ENCODE measurements at regions not wholly inside any gene's neighbourhood (a gene's known extent, or its start where the extent isn't known, plus 50 kb on each side); places are given as distances from the start of the nearest gene placed in this dataset.

DNA sequence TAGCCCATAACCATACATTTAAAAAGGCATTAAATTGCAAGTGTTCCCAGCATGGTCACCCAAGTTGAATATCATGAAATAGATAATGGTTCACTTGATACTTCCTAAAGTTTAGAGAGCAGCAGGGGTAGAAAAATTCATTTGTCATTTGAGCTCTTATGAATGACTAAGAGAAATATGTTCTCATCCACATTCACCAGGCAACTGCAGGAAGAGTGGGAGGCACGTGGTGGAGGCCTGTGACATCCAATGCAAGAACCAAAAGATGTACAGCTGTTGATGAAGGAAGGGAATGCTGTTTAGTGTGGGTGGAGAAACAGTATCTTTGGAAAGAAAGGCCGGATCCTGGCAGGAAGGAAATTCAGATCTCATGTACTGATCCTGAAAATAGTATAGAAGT lies 473.1 kb downstream of the ADGRL2 start:
- no peak for ATAC-seq
- intact Hi-C loops (cut with DNase I, micrococcal nuclease) = no loop called here
- DNase-seq = no peak

DNA sequence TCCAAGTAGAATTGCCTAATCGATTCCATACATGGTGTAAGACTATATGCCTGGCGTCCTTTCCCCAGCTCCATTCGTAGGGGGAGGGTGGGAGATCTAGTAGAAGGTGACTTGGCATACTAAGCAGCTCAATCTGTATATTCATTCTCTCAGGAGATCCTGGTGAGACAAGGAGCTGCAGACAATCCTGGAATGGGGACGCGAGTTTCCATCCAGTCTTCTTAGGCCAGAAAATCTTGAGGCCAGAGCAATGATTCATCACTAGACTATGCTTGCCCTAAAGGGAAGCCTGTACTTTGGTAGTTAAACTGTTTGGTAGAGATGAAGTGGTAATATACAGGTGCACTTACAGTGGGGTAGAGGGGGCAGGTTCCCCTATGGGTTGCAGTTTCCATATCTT lies 468.7 kb downstream of the ADGRL2 start:
- ATAC-seq = no peak
- DNase-seq = no peak
- intact Hi-C loops (cut with DNase I, micrococcal nuclease) = no loop called here

DNA sequence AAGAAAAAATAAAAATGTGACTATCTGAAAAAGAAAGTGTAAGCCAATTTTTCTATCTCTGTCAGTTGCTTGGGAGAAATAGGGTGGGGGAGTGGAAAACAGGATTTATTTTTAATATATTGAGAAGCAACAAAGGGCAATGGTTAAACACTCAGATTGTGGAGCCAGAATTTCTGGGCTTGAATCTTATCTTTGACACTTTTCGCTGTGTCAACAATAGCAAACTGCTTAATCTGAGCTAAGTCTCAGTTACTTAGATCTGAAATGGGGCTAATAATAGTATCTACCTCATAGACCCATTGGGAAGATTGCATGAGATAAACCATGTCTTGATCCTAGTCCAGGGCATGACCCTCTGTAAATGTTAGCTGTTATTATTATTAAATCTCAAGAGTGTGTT lies 468.1 kb downstream of the ADGRL2 start:
- intact Hi-C loops (cut with DNase I, micrococcal nuclease) = no loop called here
- no peak for DNase-seq
- no peak for ATAC-seq

DNA sequence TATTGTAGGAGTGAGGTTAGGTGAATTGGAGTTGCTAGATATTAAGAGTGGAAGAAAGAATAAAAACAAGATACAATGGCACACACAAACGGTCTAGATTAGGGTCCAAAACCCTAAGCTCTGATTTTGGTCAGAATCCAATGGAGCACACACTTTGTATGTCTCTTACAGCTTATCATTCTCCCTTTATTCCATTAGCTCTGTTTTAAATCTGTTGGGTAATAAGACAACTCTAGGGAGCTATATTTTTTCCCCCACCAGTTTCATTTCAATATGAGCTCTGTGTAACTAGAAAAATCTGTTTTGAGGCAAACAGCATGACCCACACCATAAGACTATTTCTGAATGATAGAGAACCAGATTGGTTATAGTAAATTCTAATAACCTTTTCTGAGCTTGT lies 465.6 kb downstream of the ADGRL2 start:
- ATAC-seq (no peak), DNase-seq (no peak)
- intact Hi-C loops (cut with DNase I, micrococcal nuclease) = no loop called here

DNA sequence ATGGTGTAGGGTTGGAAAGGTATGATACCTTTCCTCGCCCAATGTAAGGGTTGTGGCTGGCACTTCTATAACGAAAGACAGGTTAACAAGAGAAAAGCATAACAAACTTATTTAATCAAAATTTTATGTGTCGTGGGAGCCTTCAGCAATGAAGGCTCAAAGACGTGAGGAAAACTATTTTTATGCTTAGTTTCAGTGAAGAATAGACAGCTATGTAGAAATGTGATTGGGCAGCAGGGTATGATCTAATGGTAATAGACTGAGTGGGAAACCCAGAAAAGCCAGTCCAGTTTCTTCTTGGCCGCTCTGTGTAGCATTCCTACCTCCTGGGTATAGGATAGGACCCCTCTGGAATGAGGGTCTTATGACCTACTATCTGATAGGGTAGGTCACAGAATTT lies 464.7 kb downstream of the ADGRL2 start:
- intact Hi-C loops (cut with DNase I, micrococcal nuclease) = no loop called here

DNA sequence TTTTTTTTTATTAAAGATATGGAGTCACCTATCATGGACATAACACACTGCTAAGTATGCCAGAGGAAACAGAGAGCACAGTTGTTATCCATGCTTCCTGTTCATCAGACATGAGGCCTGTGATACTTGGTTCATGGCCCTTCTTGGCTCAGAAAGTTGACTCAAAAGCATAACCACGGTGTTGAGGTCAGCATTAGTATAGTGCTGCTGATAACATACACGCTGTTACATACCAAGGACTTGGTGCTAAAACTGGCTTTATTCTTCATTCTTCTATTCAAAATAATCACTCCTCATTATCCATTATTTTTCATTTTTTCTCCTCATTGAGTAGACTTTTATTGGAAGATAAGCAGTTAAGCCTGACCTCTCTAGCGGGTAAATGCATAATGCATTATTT lies 464.1 kb downstream of the ADGRL2 start:
- no peak for ATAC-seq

More for the DNA sequence above, 464.7 kb downstream of the ADGRL2 start:
- no peak for ATAC-seq
- no peak for DNase-seq

DNA sequence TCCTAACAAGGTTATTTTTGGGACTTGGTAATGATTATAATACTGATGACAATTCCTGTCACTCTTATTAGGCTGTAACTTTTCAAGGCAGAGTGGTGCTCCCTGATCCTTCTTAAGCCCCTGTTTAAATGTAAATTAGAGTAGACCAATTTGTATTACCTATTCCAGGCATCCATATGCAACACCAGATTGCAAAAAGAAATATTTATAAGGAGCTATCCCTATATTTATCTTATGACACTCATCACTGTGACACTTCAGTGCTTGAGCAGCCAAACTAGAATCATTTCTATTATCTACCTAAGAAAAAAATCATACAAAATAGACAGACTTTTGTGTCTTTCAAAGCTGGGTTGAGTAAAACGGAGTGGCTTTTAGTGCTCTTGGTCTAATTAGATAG lies 462.7 kb downstream of the ADGRL2 start:
- DNase-seq (no peak), ATAC-seq (no peak)
- intact Hi-C loops (cut with DNase I, micrococcal nuclease) = no loop called here

More for the DNA sequence above, 464.1 kb downstream of the ADGRL2 start:
- DNase-seq = no peak
- intact Hi-C loops (cut with DNase I, micrococcal nuclease) = no loop called here

DNA sequence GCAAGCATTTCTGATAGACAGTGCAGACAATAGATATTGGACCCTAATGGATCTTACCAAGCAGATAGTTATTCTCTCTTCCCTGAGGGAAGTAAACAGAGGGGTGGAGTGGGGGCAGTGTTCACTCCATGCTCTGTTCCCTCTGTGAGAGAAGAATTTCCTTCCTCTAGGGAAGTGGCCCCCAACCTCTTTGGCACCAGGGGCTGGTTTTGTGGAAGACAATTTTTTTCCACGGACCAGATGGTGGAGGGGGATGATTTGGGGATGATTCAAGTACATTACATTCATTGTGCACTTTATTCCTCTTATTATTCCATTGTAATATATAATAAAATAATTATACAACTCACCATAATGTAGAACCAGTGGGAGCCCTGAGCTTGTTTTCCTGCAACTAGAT lies 459.9 kb downstream of the ADGRL2 start:
- DNase-seq (no peak), ATAC-seq (no peak)
- intact Hi-C loops (cut with DNase I, micrococcal nuclease) = no loop called here

DNA sequence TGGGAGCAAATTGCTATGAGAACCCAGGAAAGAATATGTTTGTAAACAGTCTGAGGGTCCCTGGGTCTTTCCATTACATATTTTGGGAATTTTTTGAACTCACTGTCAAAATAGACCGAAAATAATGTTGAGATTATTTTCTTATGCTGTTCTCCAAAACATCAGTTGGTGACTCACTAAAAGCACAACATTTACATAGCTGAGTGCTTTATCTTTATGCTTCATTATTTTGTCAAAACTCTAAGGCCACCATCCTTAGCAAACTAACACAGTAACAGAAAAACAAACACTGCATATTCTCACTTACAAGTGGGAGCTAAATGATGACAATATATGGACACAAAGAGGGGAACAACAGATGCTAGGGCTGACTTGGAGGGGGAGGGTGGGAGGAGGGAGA lies 459.3 kb downstream of the ADGRL2 start:
- no peak for DNase-seq
- intact Hi-C loops (cut with DNase I, micrococcal nuclease) = no loop called here
- ATAC-seq = no peak

DNA sequence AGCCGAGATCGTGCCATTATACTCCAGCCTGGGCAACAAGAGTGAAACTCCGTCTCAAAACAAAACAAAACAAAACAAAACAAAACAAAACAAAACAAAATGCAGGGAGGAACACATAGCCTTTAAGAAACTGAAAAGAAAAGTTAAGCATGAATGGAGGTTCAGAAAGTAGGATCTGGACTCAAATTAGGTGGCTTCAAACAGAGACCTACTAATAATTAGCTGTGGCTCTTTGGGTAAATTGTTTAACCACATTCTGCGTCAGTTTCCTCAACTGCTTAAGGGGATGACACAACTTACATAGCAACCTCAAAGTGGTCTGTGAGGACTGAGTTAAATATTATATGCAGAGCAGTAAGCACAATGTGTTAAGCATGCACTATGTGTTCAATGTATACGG lies 458.2 kb downstream of the ADGRL2 start:
- ATAC-seq = no peak
- intact Hi-C loops (cut with DNase I, micrococcal nuclease) = no loop called here
- no peak for DNase-seq

DNA sequence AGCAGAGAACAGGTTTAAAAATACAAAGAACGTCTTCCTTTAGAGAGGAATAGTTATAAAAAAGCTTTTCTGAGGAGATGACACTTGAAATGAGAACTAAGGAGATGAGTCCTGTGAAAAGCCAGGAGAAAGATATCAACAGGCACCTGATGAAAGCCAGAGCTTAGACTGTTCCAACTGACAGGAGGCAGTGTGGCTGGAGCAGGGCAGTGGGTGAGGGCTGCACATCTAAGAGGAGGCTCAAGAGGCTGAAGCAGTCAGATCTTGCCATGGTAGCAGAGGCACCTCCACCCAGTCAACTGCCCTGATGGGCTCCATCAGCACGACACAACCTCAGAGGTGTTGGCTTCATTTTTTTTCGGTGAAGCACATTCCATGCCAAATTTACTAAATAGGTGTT lies 445.3 kb downstream of the ADGRL2 start:
- intact Hi-C loops (cut with DNase I, micrococcal nuclease) = no loop called here
- DNase-seq (no peak), ATAC-seq (no peak)

DNA sequence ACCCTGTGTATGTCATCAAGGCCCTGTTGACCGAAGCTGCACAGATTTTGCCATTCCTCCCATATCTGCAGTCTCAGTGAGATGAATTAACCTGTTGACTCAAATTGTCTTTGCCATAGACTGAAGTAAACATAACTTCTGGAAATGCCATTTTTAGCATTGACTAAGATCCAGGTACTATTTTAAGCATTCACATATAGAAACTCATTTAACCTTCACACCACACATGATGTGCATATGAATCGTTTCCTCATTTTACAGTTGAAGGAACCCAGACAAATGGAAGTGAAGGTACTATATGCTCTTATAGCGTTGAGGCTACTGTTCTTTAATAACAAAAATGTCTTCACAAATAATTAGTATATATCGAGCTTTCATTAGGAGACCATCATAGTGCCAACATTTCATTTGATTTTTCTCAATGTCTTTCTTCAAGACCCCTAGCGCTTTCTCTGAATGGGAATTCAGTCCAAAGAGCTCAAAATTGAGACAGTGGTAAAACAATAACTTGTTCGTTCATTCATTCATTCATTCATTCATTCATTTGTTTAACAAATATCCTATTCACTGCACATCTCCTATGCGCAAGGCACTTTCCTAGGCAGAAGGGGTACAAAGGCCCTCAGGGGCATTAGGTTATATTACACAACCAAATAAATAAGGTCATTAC lies 444.7 kb downstream of the ADGRL2 start:
- no peak for DNase-seq
- no peak for ATAC-seq
- intact Hi-C loops (cut with DNase I, micrococcal nuclease) = no loop called here

DNA sequence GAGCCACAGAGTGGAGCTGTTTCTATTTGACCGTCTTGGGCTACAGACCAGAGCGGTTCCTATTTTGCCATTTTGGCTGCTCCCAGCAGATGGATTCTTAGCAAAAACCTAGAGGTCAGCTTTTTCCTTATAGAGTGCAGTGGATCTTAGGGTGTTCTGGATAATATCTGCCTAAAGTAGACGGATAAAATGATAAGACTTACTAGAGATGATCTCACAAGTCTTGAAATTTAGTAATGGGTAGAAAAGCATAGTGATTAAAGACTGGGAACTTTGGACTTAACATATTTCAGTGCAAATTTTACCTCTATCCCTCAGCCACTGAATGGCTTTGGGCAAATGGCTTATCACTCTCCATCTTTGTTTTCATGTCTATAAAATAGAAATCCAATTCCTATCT lies 439.8 kb downstream of the ADGRL2 start:
- DNase-seq (no peak), ATAC-seq (no peak)
- intact Hi-C loops (cut with DNase I, micrococcal nuclease) = no loop called here

DNA sequence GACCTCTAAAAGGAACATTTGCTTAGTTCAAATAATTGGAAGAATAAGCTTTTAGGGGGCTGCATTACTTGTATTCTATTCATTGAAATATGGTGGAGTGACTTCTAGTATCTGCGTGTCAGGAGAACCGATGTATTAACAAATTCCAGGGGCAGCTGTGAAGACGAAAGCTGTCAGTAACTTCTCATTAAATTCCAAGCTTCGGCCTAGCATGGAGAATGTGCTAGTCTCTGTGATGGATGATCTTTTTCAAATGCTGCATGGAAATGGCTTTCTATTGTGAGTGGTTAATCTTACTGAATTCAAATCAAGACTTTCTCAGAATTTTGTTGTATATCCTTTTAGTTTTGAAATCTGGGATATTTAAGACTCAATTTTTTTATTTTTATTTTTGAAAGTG lies 429.9 kb downstream of the ADGRL2 start:
- intact Hi-C loops (cut with DNase I, micrococcal nuclease) = no loop called here
- ATAC-seq (no peak), DNase-seq (no peak)

DNA sequence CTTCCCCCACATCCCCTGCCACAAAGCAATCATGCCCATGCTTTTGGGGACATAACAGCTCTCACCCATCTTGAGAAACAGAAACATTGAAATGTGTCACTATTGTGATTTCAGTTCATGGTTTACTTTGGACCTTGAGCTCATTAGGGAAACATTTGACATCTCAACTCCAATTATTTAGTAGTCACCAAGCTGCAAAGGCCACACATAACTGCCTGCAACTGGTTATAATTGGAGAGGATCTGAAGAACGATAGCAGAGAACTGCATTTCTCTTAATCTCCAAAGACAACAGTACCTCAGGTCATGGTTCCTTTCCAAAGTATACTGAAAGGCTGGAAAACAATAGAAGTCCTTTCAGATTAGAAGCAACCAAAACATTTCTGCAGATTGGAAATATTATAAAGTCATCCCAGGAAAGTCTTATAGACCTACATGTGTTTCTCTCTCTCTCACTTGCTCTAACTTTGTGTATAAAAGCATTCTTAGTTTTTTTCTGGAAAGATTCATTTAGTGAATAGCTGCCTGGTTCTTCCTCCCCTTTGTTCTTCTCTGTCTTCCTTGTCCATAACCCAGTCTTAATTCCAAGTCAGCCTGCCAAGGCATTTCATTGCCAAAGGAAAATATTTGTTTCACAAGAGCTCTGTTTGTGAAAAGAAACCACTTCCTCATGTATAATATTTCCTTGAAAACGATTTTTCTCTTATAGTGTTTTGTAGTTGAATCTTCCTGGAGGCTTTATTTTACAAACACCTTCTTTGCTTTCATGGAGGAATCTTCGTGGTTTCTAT lies 426.8 kb downstream of the ADGRL2 start:
- DNase-seq = no peak
- intact Hi-C loops (cut with DNase I, micrococcal nuclease) = no loop called here
- no peak for ATAC-seq

DNA sequence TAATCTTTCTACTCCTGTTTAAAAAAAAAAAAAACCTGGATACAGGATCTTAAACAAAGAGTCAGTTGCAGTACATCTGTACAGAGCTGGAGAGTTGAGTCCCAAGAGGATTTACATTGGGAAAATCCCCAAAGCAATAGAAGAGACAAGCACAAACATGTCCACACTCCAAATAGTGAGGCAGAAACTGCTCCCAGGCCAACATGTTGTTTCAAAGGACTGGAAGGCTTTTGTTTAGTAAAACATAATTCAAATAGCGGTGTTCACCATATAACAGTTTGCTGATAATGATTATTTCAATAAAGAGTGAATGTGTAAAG lies 425.4 kb downstream of the ADGRL2 start:
- intact Hi-C loops (cut with DNase I, micrococcal nuclease) = no loop called here
- no peak for ATAC-seq
- no peak for DNase-seq

DNA sequence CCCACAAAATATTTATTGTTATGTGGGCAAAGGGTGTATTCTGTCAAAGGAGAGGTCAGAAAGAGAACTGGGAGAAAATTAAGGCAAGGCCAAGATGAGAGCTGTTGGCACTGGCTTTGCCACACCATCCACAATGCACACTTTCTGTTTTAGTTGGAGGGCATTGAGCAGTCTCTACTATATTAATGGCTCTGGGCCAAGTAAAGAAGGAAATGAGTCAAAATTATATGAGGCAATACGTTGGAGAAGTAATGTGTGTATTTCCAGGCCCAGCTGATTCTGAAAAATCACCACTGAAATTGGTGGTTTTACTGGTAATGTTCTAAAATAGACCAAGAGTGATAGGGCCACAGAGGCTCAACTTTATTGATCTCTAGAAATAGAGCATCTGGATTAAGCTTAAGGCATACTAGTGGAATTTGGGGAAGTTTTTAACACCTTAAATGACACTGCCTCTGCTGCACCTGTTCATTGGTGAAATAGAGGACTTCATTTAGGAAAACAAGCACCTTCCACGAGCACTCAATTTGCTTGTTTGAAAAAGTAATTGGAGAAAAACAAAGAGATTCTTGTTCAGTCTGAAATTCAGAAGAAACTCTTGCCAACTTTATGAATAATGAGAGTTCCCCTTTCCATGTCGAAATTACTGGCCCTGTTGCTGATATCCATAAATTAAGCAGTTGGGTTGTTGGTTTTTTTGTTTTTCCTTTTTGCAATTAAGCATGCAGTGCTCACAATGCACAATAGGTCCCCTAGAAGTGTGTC lies 424.9 kb downstream of the ADGRL2 start:
- intact Hi-C loops (cut with DNase I, micrococcal nuclease) = no loop called here
- DNase-seq = no peak
- peak; percentile 80 for ATAC-seq

DNA sequence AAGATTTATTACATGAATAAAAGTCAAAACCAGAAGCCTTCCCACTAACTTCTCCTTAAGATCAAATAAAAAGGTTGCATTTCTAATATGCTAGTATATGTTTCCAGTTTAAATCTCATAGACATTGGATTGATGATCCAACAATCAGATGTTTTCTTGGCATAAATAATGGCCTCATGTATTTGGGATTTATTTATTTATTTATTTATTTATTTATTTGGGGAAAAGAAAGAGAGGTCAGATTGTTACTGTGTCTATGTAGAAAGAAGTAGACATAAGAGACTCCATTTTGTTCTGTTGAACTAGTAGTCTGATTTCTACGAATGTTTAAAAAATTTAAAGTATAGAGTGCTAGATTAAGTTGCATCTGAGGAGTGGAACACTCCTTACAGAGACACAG lies 422.4 kb downstream of the ADGRL2 start:
- intact Hi-C loops (cut with DNase I, micrococcal nuclease) = no loop called here
- DNase-seq (no peak), ATAC-seq (no peak)

DNA sequence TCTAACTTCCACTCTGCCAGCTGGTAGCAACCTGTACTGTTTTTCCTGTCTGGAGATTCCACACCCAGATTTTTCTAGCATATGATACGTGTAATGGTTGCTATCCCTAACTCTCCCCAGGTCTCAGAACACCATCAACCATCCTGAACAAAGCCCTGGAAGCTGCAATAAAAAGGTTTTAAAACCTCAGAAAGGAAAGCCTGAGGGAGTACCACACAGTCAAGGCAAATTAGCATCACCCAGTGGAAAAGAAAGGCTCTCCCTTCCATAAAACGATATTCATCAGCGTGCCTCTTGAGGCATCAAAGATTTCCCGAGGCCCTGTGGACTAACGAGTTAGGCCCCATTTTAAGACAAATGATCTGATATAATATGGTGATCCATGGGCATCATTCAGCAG lies 421.0 kb downstream of the ADGRL2 start:
- ATAC-seq (no peak), DNase-seq (no peak)
- intact Hi-C loops (cut with DNase I, micrococcal nuclease) = no loop called here

DNA sequence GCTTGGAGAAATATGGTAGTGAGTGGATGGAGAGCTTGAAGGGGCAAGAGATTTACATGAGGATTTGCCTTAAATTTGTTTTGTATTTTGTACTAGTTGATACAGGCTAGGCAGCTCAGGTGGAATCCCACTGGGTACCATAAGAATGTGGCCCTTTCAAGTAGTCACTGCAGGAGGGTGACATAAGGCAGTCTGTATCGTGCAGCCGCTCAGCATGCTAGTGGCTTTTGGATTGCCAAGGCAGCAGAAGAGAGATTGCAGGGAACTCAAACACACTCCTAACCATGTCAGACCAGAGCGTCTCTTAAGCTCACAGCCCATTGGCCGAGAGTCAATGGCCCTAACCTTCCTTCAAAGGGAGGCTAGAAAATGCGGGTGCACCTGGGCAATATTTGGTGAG lies 420.0 kb downstream of the ADGRL2 start:
- intact Hi-C loops (cut with DNase I, micrococcal nuclease) = no loop called here
- DNase-seq = no peak

More for the DNA sequence above, 420.0 kb downstream of the ADGRL2 start:
- no peak for ATAC-seq

All from left colon (tissue), 2 donors.